Transverse colon (tissue), 4 donors: ENCODE measurements at regions not wholly inside any gene's neighbourhood (a gene's known extent, or its start where the extent isn't known, plus 50 kb on each side); places are given as distances from the start of the nearest gene placed in this dataset.

Source experiments
- DNase-seq: peaks from one replicate; pipeline ENCODE4 v3.0.0-alpha.2; 2019
- H3K27ac ChIP-seq, 4 donors: fragments of 200-600 bp; sonication (generic); 2 replicates each; pipeline ENCODE4 v1.5.1; 2016 to 2018; ENCODE audit warnings: inconsistent platforms in 4 of 4
- H3K27me3 ChIP-seq: fragments of 200-600 bp; sonication (generic); 2 replicates; pipeline ENCODE4 v1.5.1; 2017; ENCODE audit warnings: inconsistent platforms
- H3K36me3 ChIP-seq, 4 donors: fragments of 200-600 bp; sonication (generic); 2 replicates each; pipeline ENCODE4 v1.5.1; 2017 to 2019; ENCODE audit warnings: inconsistent platforms in 4 of 4
- H3K4me1 ChIP-seq, 4 donors: fragments of 200-600 bp; sonication (generic); 2 replicates each; pipeline ENCODE4 v1.5.1; 2017 to 2020; ENCODE audit warnings: inconsistent platforms in 4 of 4
- H3K4me3 ChIP-seq, 4 donors: fragments of 200-600 bp; sonication (generic); 1 replicate in 1 of 4; 2 replicates in 3 of 4; pipeline versions ENCODE4 v1.5.1 to v1.6.1; 2017 to 2019; ENCODE audit warnings: inconsistent platforms in 4 of 4
- H3K9me3 ChIP-seq, 2 donors: fragments of 200-600 bp; sonication (generic); 2 replicates each; pipeline ENCODE4 v1.5.1; 2017 to 2019; ENCODE audit warnings: inconsistent platforms in 2 of 2
- EP300 ChIP-seq: sonication (generic); formaldehyde crosslinking; IDR thresholded peaks from one replicate; pipeline ENCODE4 v1.6.1; 2017; ENCODE audit warnings: antibody characterized with exemption, low read depth
- POLR2A ChIP-seq: fragments of 450-650 bp; IDR thresholded peaks from one replicate; pipeline ENCODE4 v1.6.1; 2016; ENCODE audit warnings: antibody characterized with exemption, mild to moderate bottlenecking, moderate library complexity
- POLR2AphosphoS5 ChIP-seq, 3 donors: sonication (generic); formaldehyde crosslinking; IDR thresholded peaks; one replicate each; pipeline ENCODE4 v1.6.1; 2016; ENCODE audit warnings: antibody characterized with exemption in 3 of 3
- WGBS, 2 donors: methylation state at CpG; one replicate each; pipeline ENCODE4 v1.1.5; 2018; ENCODE audit warnings: low coverage in 1 of 2; 5-methylcytosine and 5-hydroxymethylcytosine counted together
- in situ Hi-C, 4 donors: fragments of 200-750 bp; cut with MboI; loops; one replicate each; pipeline versions ENCODE4 v1.15.0 to v1.15.1; 2017; ENCODE audit warnings: low sequenced_read_pairs in 3 of 4, low pct_ligation_motif_present in 1 of 4, low pct_unique_long_range_greater_than_20kb in 1 of 4
- intact Hi-C: fragments of 100-400 bp; cut with DNase I; formaldehyde crosslinking; loops from one replicate; pipeline ENCODE4 v1.15.1; 2023; ENCODE audit warnings: low total_unique reads
- TF ChIP-seq, protein P1 (sequence below), 5 experiments: fragments of 200-600 bp in 3 of 5; fragments of 450-650 bp in 2 of 5; sonication (generic) in 3 of 5; IDR thresholded peaks; 1 replicate in 2 of 5; 2 replicates in 3 of 5; pipeline ENCODE4 v1.5.1; 2016 to 2017; ENCODE audit warnings: antibody characterized with exemption in 5 of 5, inconsistent platforms in 3 of 5, mild to moderate bottlenecking in 2 of 5, moderate library complexity in 1 of 5

DNA sequence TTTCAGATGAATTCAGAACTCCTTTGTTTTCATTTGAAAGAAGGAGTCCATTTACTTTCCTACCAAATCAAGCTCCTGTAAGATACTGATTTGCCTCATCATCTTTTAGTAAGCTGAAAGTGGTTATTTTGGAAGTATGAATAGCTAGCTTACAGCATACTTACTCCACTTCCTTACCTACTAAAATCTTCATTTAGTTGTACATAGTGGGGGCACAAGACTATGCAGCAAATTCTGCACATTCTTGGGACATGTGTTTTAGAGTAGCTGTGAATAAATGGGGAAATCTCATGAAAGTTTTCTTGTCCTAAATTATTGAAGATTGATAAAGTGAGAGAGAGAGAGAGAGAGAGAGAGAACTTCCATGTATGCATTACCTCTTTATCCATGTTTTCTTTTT is 256.3 kb downstream of the OGFRL1 start:
- no peak for TF ChIP-seq EP300
- TF ChIP-seq POLR2A: no peak
- TF ChIP-seq POLR2AphosphoS5 (IDR thresholded peaks at IDR 0.05): no peak
- Histone ChIP-seq H3K9me3 (no peaks in the 10 kb centered on the region), H3K36me3 (no peaks in the 10 kb centered on the region), H3K4me1 (no peaks in the 10 kb centered on the region), H3K4me3 (no peak overlapping the region), H3K27me3 (no peaks in the 10 kb centered on the region), H3K27ac (no peak overlapping the region)
- no peak for DNase-seq
- in situ Hi-C loops: loop anchor here in 2 of 4 donors (25.0 kb wide), 1 partner anchor 542 kb away; no protein-coding TSS in a partner anchor
- intact Hi-C loops: no loop called here

DNA sequence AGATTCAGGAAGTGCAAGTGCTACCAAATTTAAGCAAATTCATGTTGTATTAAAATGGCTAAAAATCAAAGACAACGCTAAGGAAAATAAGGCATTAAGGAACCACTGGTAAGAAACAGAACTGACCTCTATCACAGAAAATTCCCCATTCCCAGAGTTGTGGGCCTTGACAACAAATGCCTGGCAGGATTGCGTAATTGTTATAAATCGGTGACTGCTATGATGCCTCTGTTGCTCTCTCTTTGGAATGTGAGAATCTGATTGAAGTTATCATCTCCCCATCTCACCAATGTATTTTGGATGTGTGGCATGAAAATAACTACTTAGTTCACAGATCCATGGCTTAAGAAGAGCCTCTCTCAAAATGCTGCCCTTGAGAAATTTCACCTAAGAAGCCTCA is 257.3 kb downstream of the OGFRL1 start:
- in situ Hi-C loops: loop anchor here in 2 of 4 donors (25.0 kb wide), 1 partner anchor 541 kb away; no protein-coding TSS in a partner anchor
- no peak for DNase-seq
- intact Hi-C loops: no loop called here

DNA sequence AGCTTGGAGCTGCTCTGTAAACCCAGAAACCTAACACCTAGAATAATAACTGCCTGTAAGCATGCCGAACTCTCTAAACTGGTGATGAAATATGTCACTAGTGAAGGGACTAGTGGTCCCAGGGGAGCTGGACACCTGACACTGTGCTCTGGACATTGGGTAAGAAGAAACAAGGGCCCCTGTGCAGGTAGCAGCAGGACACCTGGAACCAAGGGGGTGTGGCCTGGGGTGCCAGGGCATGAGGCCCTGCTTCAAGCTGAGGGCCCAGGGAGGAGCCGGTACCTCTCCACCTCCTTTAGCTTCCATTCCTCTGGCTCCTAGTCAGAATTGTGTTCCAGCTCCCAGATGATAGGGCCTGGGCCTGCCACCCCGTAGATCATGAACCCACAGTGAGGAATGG is 263.2 kb downstream of the OGFRL1 start:
- DNase-seq: no peak
- Histone ChIP-seq H3K9me3 (peaks cover 7 to 9% of the 10 kb centered on the region in 2 donors), H3K27ac (no peak overlapping the region), H3K4me1 (no peaks in the 10 kb centered on the region), H3K36me3 (no peaks in the 10 kb centered on the region), H3K4me3 (no peak overlapping the region), H3K27me3 (no peaks in the 10 kb centered on the region)
- TF ChIP-seq EP300: no peak
- TF ChIP-seq POLR2A: no peak
- TF ChIP-seq, protein P1, sequence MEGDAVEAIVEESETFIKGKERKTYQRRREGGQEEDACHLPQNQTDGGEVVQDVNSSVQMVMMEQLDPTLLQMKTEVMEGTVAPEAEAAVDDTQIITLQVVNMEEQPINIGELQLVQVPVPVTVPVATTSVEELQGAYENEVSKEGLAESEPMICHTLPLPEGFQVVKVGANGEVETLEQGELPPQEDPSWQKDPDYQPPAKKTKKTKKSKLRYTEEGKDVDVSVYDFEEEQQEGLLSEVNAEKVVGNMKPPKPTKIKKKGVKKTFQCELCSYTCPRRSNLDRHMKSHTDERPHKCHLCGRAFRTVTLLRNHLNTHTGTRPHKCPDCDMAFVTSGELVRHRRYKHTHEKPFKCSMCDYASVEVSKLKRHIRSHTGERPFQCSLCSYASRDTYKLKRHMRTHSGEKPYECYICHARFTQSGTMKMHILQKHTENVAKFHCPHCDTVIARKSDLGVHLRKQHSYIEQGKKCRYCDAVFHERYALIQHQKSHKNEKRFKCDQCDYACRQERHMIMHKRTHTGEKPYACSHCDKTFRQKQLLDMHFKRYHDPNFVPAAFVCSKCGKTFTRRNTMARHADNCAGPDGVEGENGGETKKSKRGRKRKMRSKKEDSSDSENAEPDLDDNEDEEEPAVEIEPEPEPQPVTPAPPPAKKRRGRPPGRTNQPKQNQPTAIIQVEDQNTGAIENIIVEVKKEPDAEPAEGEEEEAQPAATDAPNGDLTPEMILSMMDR (IDR thresholded peaks at IDR 0.05): no peak
- no peak for TF ChIP-seq POLR2AphosphoS5 (IDR thresholded peaks at IDR 0.05)
- 91 to 100% methylated on average over 1 to 3 of the region's 3 CpGs for WGBS, 2 donors
- in situ Hi-C loops (no loop called here), intact Hi-C loops (no loop called here)

More for the DNA sequence above, 257.3 kb downstream of the OGFRL1 start:
- Histone ChIP-seq H3K4me3 (no peak overlapping the region), H3K27ac (no peak overlapping the region), H3K36me3 (no peaks in the 10 kb centered on the region), H3K4me1 (no peaks in the 10 kb centered on the region), H3K27me3 (no peaks in the 10 kb centered on the region), H3K9me3 (no peaks in the 10 kb centered on the region)
- 74 to 93% methylated on average over 2 to 3 of the region's 3 CpGs for WGBS, 2 donors
- no peak for TF ChIP-seq POLR2A
- no peak for TF ChIP-seq EP300
- TF ChIP-seq, protein P1 (IDR thresholded peaks at IDR 0.05): no peak
- no peak for TF ChIP-seq POLR2AphosphoS5 (IDR thresholded peaks at IDR 0.05)

DNA sequence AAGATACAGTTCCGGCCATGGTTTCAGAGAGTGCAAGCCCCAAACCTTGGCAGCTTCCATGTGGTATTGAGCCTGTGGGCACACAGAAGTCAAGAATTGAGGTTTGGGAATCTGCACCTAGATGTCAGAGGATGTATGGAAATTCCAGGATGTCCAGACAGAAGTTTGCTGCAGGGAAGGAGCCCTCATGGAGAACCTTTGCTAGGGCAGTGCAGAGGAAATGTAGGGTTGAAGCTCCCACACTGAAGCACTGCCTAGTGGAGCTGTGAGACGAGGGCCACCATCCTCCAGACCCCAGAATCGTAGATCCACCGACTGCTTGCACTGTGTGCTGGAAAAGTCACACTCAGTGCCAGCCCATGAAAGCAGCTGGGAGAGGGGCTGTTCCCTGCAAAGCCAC is 267.5 kb downstream of the OGFRL1 start:
- TF ChIP-seq POLR2A: no peak
- TF ChIP-seq, protein P1 (IDR thresholded peaks at IDR 0.05): no peak
- no peak for TF ChIP-seq POLR2AphosphoS5 (IDR thresholded peaks at IDR 0.05)
- TF ChIP-seq EP300: no peak
- no peaks in the 10 kb centered on the region for H3K4me1 ChIP-seq

DNA sequence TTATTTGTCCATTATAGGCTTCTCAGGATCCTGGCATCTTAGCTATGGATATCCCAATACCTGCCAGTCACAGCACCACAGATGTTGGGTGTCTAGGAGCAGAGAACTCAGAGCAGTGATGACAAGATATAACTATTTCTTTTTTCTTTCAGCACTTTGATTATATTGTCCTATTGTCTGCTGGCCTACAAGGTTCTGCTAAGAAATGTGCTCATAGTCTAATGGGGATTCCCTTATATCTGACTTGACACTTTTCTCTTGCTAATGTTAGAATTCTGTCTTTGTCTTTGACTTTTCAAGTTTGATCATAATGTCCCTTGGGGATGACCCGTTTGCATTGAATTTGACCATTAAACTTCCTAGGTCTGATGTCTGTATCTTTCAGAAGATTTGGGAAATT is 270.4 kb downstream of the OGFRL1 start:
- TF ChIP-seq POLR2A (no peak), POLR2AphosphoS5 (IDR thresholded peaks at IDR 0.05) (no peak), EP300 (no peak)
- TF ChIP-seq, protein P1 (IDR thresholded peaks at IDR 0.05): no peak
- in situ Hi-C loops: no loop called here
- intact Hi-C loops: no loop called here
- no peak overlapping the region for H3K4me3 ChIP-seq
- no peak overlapping the region for H3K27ac ChIP-seq
- peaks cover 9 to 11% of the 10 kb centered on the region in 2 donors for H3K9me3 ChIP-seq
- H3K27me3 ChIP-seq: no peaks in the 10 kb centered on the region
- WGBS, 2 donors: 83% methylated on average over 1 of the region's 1 CpG; no CpG with 5 or more reads in 1 of the 2 donors
- H3K36me3 ChIP-seq: no peaks in the 10 kb centered on the region
- DNase-seq: no peak
- no peaks in the 10 kb centered on the region for H3K4me1 ChIP-seq

More for the DNA sequence above, 267.5 kb downstream of the OGFRL1 start:
- no peak overlapping the region for H3K27ac ChIP-seq
- WGBS, 2 donors: 85% methylated on average over 4 of the region's 4 CpGs; no CpG with 5 or more reads in 1 of the 2 donors
- intact Hi-C loops (no loop called here), in situ Hi-C loops (no loop called here)
- no peak for DNase-seq
- H3K9me3 ChIP-seq: peaks cover 9 to 11% of the 10 kb centered on the region in 2 donors
- H3K4me3 ChIP-seq: no peak overlapping the region
- H3K36me3 ChIP-seq: no peaks in the 10 kb centered on the region
- H3K27me3 ChIP-seq: no peaks in the 10 kb centered on the region
